ENCODE measurements at regions not wholly inside any gene's neighbourhood (a gene's known extent, or its start where the extent isn't known, plus 50 kb on each side); places are given as distances from the start of the nearest gene placed in this dataset.

DNA sequence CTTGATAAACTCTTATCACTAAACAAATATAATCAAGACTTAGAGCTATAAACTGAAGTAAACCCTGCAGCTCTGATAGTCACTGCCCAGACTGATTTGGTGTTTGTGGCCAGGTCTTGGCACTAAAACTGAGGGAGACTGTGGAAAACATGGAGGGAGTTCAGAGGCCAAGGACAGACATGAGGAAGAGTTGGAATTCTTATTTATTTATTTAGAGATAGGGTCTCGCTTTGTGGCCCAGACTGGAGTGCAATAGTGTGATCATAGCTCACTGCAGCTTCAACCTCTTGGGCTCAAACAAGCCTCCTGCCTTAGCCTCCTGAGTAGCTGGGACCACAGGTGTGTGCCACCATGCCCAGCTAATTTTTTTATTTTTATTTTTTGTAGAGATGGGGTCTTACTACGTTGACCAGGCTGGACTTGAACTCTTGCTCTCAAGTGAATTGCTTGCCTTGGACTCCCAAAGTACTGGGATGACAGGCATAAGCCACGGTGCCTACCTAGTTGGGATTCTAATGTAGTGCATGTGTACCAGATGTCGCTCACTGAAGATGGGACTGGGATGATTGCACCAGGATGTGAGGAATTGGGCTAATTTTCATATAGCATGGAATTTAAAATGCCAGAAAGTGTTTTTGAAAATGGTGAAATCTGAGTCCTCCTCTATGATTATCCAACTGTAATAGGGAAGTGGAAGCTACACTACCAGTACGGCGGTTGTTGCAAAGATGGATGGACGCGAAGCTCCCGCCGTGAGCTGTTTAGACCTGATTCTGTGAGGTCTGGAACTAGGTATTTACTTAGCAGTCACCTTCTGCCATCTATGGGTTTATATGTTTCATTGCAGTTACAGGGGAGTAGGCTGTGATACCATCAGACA, 52.7 kb upstream of the CTLA4 start:
- peak; percentile 62 for ATAC-seq

DNA sequence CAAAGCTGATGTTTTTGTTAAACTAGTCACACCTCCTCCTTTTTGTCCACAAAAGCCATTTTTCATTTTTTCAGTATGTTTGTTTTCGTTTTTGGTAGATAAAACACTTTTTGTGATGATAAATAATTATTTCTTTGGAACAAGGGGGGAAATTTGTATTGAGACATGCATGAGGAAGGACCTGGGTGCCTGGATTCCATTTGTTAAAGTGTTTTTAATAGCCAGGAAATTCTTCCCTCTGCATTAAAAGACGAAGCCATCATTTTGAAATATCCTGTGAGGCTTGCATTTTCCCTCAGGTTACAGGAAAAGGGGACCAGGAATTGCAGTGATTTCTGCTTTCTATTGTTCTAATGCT, 52.1 kb upstream of the CTLA4 start:
- ATAC-seq, result no peak

DNA sequence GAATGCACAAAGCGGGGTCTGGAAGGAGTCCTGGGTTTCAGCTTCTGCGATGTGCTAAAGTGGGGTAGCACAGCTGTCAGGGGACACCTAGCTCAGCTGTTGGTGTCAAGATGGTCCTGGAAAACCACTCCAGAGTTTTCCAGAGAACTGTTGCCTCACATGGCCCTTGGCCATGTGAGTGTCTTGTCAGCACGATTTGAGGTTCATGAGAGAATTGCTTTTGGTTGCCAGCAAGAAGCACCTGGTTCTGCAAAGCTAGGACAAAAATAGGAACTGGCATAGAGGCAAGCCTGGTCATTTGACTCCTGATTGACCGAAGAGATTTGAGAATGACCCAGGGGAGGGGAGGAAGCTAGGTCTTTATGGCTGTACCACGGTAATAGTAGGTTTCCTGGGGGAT, 50.4 kb upstream of the CTLA4 start:
- ATAC-seq, result no peak
